Lower lobe of right lung (tissue), 2 donors: ENCODE measurements at regions not wholly inside any gene's neighbourhood (a gene's known extent, or its start where the extent isn't known, plus 50 kb on each side); places are given as distances from the start of the nearest gene placed in this dataset.
A peak's percentile ranks its signal among the peaks of the same experiment; 100 is the strongest.
"Not testable (repeated sequence)": the region's sequence is repeated elsewhere in the genome, so short reads cannot be mapped to it uniquely, and the experiment has no call there.

Experiments used
- ATAC-seq, 2 donors: fragments of 200-7000 bp; cut with Tn5 transposase; one replicate each; pipeline ENCODE4 v1.9.1; 2020 to 2022; ENCODE audit warnings: mild to moderate bottlenecking in 2 of 2, moderate library complexity in 2 of 2
- DNase-seq: peaks from one replicate; pipeline ENCODE4 v3.0.0-alpha.2; 2020
- H3K27ac ChIP-seq: fragments of 200-600 bp; one replicate; pipeline ENCODE4 v1.8.0; 2022
- H3K27me3 ChIP-seq: fragments of 200-600 bp; one replicate; pipeline ENCODE4 v1.8.0; 2022; ENCODE audit warnings: low read depth
- H3K36me3 ChIP-seq: fragments of 200-600 bp; one replicate; pipeline ENCODE4 v1.8.0; 2022; ENCODE audit warnings: mild to moderate bottlenecking
- H3K4me1 ChIP-seq: fragments of 200-600 bp; one replicate; pipeline ENCODE4 v1.8.0; 2022
- H3K4me3 ChIP-seq: fragments of 200-600 bp; one replicate; pipeline ENCODE4 v1.8.0; 2022; ENCODE audit warnings: mild to moderate bottlenecking
- H3K9me3 ChIP-seq: fragments of 200-600 bp; one replicate; pipeline ENCODE4 v1.8.0; 2022
- CTCF ChIP-seq: fragments of 200-600 bp; IDR thresholded peaks from one replicate; pipeline ENCODE4 v1.8.0; 2022; ENCODE audit warnings: antibody characterized with exemption, mild to moderate bottlenecking
- intact Hi-C: fragments of 100-400 bp; cut with DNase I; formaldehyde crosslinking; loops from one replicate; pipeline ENCODE4 v1.11.0; 2022
- donor health status: DM: no; HTN: yes; CAD: no; lungs with severe emphysema.

- H3K27ac ChIP-seq, DNase-seq, ATAC-seq, H3K9me3 ChIP-seq, H3K27me3 ChIP-seq, H3K4me3 ChIP-seq, H3K36me3 ChIP-seq, intact Hi-C loops, H3K4me1 ChIP-seq: not testable (repeated sequence)
Observed at GRCh38 chr2:87365038-87365437, 343.4 kb upstream of the PLGLB1 start.

- H3K9me3 ChIP-seq, intact Hi-C loops, H3K27me3 ChIP-seq, DNase-seq, H3K27ac ChIP-seq, ATAC-seq, H3K4me3 ChIP-seq, H3K36me3 ChIP-seq, H3K4me1 ChIP-seq: not testable (repeated sequence)
Observed at GRCh38 chr2:87386063-87386560, 361.8 kb upstream of the PLGLB2 start.

GRCh38 chr2:87395784-87396183 lies 352.1 kb upstream of the PLGLB2 start:
- H3K4me3 ChIP-seq, H3K27me3 ChIP-seq, H3K4me1 ChIP-seq, H3K36me3 ChIP-seq, ATAC-seq, intact Hi-C loops, H3K9me3 ChIP-seq, H3K27ac ChIP-seq: not testable (repeated sequence)
- peak; percentile 43 for DNase-seq

- intact Hi-C loops, ATAC-seq, H3K27ac ChIP-seq, H3K4me1 ChIP-seq, H3K4me3 ChIP-seq, H3K27me3 ChIP-seq, H3K9me3 ChIP-seq, H3K36me3 ChIP-seq: not testable (repeated sequence)
- DNase-seq: peak; percentile 25
Observed at GRCh38 chr2:87396551-87397265, 351.2 kb upstream of the PLGLB2 start.

- H3K4me3 ChIP-seq, ATAC-seq, H3K9me3 ChIP-seq, H3K4me1 ChIP-seq, DNase-seq, H3K27me3 ChIP-seq, H3K27ac ChIP-seq, intact Hi-C loops, H3K36me3 ChIP-seq: not testable (repeated sequence)
Observed at GRCh38 chr2:87397276-87398065, 350.4 kb upstream of the PLGLB2 start.

GRCh38 chr2:87398567-87399305 lies 349.2 kb upstream of the PLGLB2 start:
- DNase-seq, H3K36me3 ChIP-seq, H3K4me3 ChIP-seq, H3K4me1 ChIP-seq, H3K27ac ChIP-seq, intact Hi-C loops, H3K27me3 ChIP-seq, H3K9me3 ChIP-seq: not testable (repeated sequence)
- peak in 1 of 2 donors; percentile 25 for ATAC-seq

- intact Hi-C loops: no loop called here
- Histone ChIP-seq H3K27ac (no peak overlapping the region), H3K27me3 (no peaks in the 10 kb centered on the region), H3K4me1 (no peaks in the 10 kb centered on the region), H3K4me3 (no peak overlapping the region), H3K9me3 (no peaks in the 10 kb centered on the region), H3K36me3 (no peaks in the 10 kb centered on the region)
- no peak for TF ChIP-seq CTCF
- ATAC-seq (no peak), DNase-seq (no peak)
Observed at GRCh38 chr2:87401726-87402345, 346.1 kb upstream of the PLGLB2 start.

GRCh38 chr2:87403893-87404175 lies 344.1 kb upstream of the PLGLB2 start:
- H3K36me3 ChIP-seq: no peaks in the 10 kb centered on the region
- DNase-seq: no peak
- H3K4me1 ChIP-seq: no peaks in the 10 kb centered on the region
- TF ChIP-seq CTCF: no peak
- H3K27me3 ChIP-seq: no peaks in the 10 kb centered on the region
- ATAC-seq: no peak
- no peak overlapping the region for H3K27ac ChIP-seq
- H3K4me3 ChIP-seq: no peak overlapping the region
- H3K9me3 ChIP-seq: no peaks in the 10 kb centered on the region
- intact Hi-C loops: no loop called here

- not testable (repeated sequence) for ATAC-seq, DNase-seq
Observed at GRCh38 chr2:87404411-87405255, 343.3 kb upstream of the PLGLB2 start.

GRCh38 chr2:87405531-87406216 lies 342.2 kb upstream of the PLGLB2 start:
- H3K4me3 ChIP-seq, H3K27ac ChIP-seq, H3K27me3 ChIP-seq, H3K36me3 ChIP-seq, H3K4me1 ChIP-seq, intact Hi-C loops, DNase-seq, H3K9me3 ChIP-seq: not testable (repeated sequence)
- peak in 1 of 2 donors; percentile 46 for ATAC-seq

More at GRCh38 chr2:87404411-87405255, 343.3 kb upstream of the PLGLB2 start:
- H3K9me3 ChIP-seq, H3K36me3 ChIP-seq, H3K4me3 ChIP-seq, H3K4me1 ChIP-seq, H3K27ac ChIP-seq, intact Hi-C loops, H3K27me3 ChIP-seq: not testable (repeated sequence)
